K562 (cell line): ENCODE measurements at regions not wholly inside any gene's neighbourhood (a gene's known extent, or its start where the extent isn't known, plus 50 kb on each side); places are given as distances from the start of the nearest gene placed in this dataset.

ENCODE experiments used
- AFF4 ChIP-seq: sonication (generic); formaldehyde crosslinking; IDR thresholded peaks from 2 replicates; pipeline ENCODE4 v1.8.0; 2023; ENCODE audit warnings: mild to moderate bottlenecking, missing genetic modification reagents
- CREB3 ChIP-seq: fragments of 450-650 bp; conservative IDR thresholded peaks from 2 replicates; pipeline ENCODE4 v1.6.1; 2016; ENCODE audit warnings: missing genetic modification characterization, low read depth, mild to moderate bottlenecking, missing compliant biosample characterization, moderate library complexity
- ETV1 ChIP-seq: fragments of 450-650 bp; conservative IDR thresholded peaks from 2 replicates; pipeline ENCODE4 v1.6.1; 2016; ENCODE audit warnings: missing genetic modification characterization, control low read depth, low read depth, missing compliant biosample characterization
- GATA2 ChIP-seq: sonication (generic); formaldehyde crosslinking; IDR thresholded peaks from 2 replicates; pipeline ENCODE4 v1.4.0; 2020; ENCODE audit warnings: mild to moderate bottlenecking, missing genetic modification reagents
- TCF7 ChIP-seq: sonication (generic); IDR thresholded peaks from 2 replicates; pipeline ENCODE4 v1.6.1; 2016; ENCODE audit warnings: antibody characterized with exemption, borderline replicate concordance
- YBX1 ChIP-seq: fragments of 450-650 bp; IDR thresholded peaks from 2 replicates; pipeline ENCODE4 v1.7.1; 2016; ENCODE audit warnings: mild to moderate bottlenecking
- ZNF431 ChIP-seq: sonication (generic); formaldehyde crosslinking; IDR thresholded peaks from 2 replicates; pipeline ENCODE4 v1.8.0; 2022; ENCODE audit warnings: mild to moderate bottlenecking, missing genetic modification reagents

GRCh38 chr22:35479359-35479758 lies 61.3 kb upstream of the RASD2 start (continued):
- TF ChIP-seq AFF4 (CRISPR knock-in tag) (no peak), CREB3 (tag) (no peak), YBX1 (no peak), TCF7 (no peak), ZNF431 (no peak), ETV1 (tag) (no peak), GATA2 (CRISPR knock-in tag) (no peak)
